Posterior vena cava (tissue), 2 donors: ENCODE measurements at regions not wholly inside any gene's neighbourhood (a gene's known extent, or its start where the extent isn't known, plus 50 kb on each side); places are given as distances from the start of the nearest gene placed in this dataset.
"Not testable (repeated sequence)": the region's sequence is repeated elsewhere in the genome, so short reads cannot be mapped to it uniquely, and the experiment has no call there.

Source experiments
- DNase-seq: peaks from one replicate; pipeline ENCODE4 v3.0.0-alpha.2; 2020; ENCODE audit warnings: low spot score
- intact Hi-C, 2 donors: fragments of 100-400 bp; cut with DNase I; formaldehyde crosslinking; loops; one replicate each; pipeline versions ENCODE4 v1.14.1 to v1.14.2; 2022 to 2023
- donor health status: DM: yes; HTN: yes; CAD: no.
- donor health status: DM: yes; HTN: yes; CAD: no.

GRCh38 chr3:187848401-187848800 lies 103.1 kb upstream of the BCL6 start:
- intact Hi-C loops: no loop called here
- DNase-seq: no peak

- intact Hi-C loops: no loop called here
- DNase-seq: no peak
Measured at GRCh38 chr3:187849016-187849654, 103.9 kb upstream of the BCL6 start.

GRCh38 chr3:187850258-187850921 lies 105.1 kb upstream of the BCL6 start:
- intact Hi-C loops: no loop called here
- no peak for DNase-seq

- no peak for DNase-seq
- intact Hi-C loops: no loop called here
Measured at GRCh38 chr3:187852842-187853730, 107.8 kb upstream of the BCL6 start.

GRCh38 chr3:187855131-187855530 lies 109.9 kb upstream of the BCL6 start:
- intact Hi-C loops: no loop called here
- no peak for DNase-seq

GRCh38 chr3:187856555-187856954 lies 111.3 kb upstream of the BCL6 start:
- DNase-seq: no peak
- intact Hi-C loops: no loop called here

- no peak for DNase-seq
- intact Hi-C loops: no loop called here
Measured at GRCh38 chr3:187858041-187858440, 112.8 kb upstream of the BCL6 start.

- no peak for DNase-seq
- intact Hi-C loops: no loop called here
Measured at GRCh38 chr3:187858711-187859110, 113.4 kb upstream of the BCL6 start.

GRCh38 chr3:187862701-187863277 lies 117.5 kb upstream of the BCL6 start:
- DNase-seq, intact Hi-C loops: not testable (repeated sequence)

GRCh38 chr3:187870360-187871203 lies 125.3 kb upstream of the BCL6 start:
- intact Hi-C loops: no loop called here
- no peak for DNase-seq

- no peak for DNase-seq
- intact Hi-C loops: no loop called here
Measured at GRCh38 chr3:187871204-187871591, 125.9 kb upstream of the BCL6 start.

- DNase-seq: no peak
- intact Hi-C loops: no loop called here
Measured at GRCh38 chr3:187871848-187872247, 126.6 kb upstream of the BCL6 start.

GRCh38 chr3:187873843-187874242 lies 128.6 kb upstream of the BCL6 start:
- DNase-seq: no peak
- intact Hi-C loops: no loop called here

GRCh38 chr3:187875863-187876262 lies 130.6 kb upstream of the BCL6 start:
- no peak for DNase-seq
- intact Hi-C loops: no loop called here

GRCh38 chr3:187878772-187879518 lies 133.7 kb upstream of the BCL6 start:
- no peak for DNase-seq
- intact Hi-C loops: no loop called here

GRCh38 chr3:187880441-187880840 lies 135.2 kb upstream of the BCL6 start:
- no peak for DNase-seq
- intact Hi-C loops: no loop called here

- DNase-seq: no peak
- intact Hi-C loops: no loop called here
Measured at GRCh38 chr3:187880851-187881250, 135.6 kb upstream of the BCL6 start.

- intact Hi-C loops: no loop called here
- DNase-seq: no peak
Measured at GRCh38 chr3:187888701-187889100, 143.4 kb upstream of the BCL6 start.

- intact Hi-C loops: no loop called here
- no peak for DNase-seq
Measured at GRCh38 chr3:187889106-187889505, 143.8 kb upstream of the BCL6 start.
